ENCODE measurements at regions not wholly inside any gene's neighbourhood (a gene's known extent, or its start where the extent isn't known, plus 50 kb on each side); places are given as distances from the start of the nearest gene placed in this dataset.
A peak's percentile ranks its signal among the peaks of the same experiment; 100 is the strongest.
"Not testable (repeated sequence)": the region's sequence is repeated elsewhere in the genome, so short reads cannot be mapped to it uniquely, and the experiment has no call there.

GRCh38 chr2:230636684-230637271 lies 75.9 kb upstream of the CAB39 start:
- DNase-seq (no peak), ATAC-seq (ENCODE audit: low read depth) (no peak)
- no peak for TF ChIP-seq CTCF (IDR thresholded peaks at IDR 0.05)
- no peaks in the 10 kb centered on the region for H4K20me1 ChIP-seq (ENCODE audit: control insufficient read depth, insufficient read depth, low read length, poor library complexity, severe bottlenecking)
- 60% methylated on average over 1 of the region's 6 CpGs for WGBS (ENCODE audit: insufficient coverage)
- no peaks in the 10 kb centered on the region for H3K9me3 ChIP-seq (ENCODE audit: control extremely low read depth in 1 of 3, control insufficient read depth in 2 of 3, insufficient read depth in 1 of 3, low read length in 2 of 3)
- peak overlapping the region; percentile 22 for H3K4me2 ChIP-seq (replicated peaks; ENCODE audit: low read depth, low read length, poor library complexity, severe bottlenecking)
- no peaks in the 10 kb centered on the region for H3K27me3 ChIP-seq (replicated peaks in 1 of 4; ENCODE audit: control extremely low read depth in 1 of 4, control insufficient read depth in 3 of 4, insufficient read depth in 4 of 4, low read length in 3 of 4)
- H3K36me3 ChIP-seq (replicated peaks in 1 of 2; ENCODE audit: control extremely low read depth in 1 of 2, control insufficient read depth in 1 of 2, extremely low read depth in 1 of 2, insufficient read depth in 2 of 2, low read length in 1 of 2): no peaks in the 10 kb centered on the region
- H2AFZ ChIP-seq (ENCODE audit: insufficient read depth, low read depth, low read length, poor library complexity, severe bottlenecking): no peak overlapping the region
- H3K4me1 ChIP-seq (ENCODE audit: control insufficient read depth in 2 of 2, insufficient read depth in 2 of 2, low read length in 2 of 2): peaks cover 11 to 18% of the 10 kb centered on the region in 2 donors
- intact Hi-C loops (cut with micrococcal nuclease): no loop called here
- peaks cover 24% of the 10 kb centered on the region for H3K4me1 Mint-ChIP-seq
- H3K4me3 Mint-ChIP-seq: no peak overlapping the region
- H3K27ac Mint-ChIP-seq: no peak overlapping the region
- H3K27ac ChIP-seq (ENCODE audit: low read length in 2 of 2): no peak overlapping the region
- CTCF ChIA-PET: no interaction called here
- H3K9me3 Mint-ChIP-seq (ENCODE audit: insufficient read depth): no peaks in the 10 kb centered on the region
- POLR2A ChIA-PET: no interaction called here
- no peaks in the 10 kb centered on the region for H3K27me3 Mint-ChIP-seq
- no peaks in the 10 kb centered on the region for H3K79me2 ChIP-seq (ENCODE audit: control insufficient read depth, insufficient read depth, low read length)
- H3K9ac ChIP-seq (ENCODE audit: low read length): no peak overlapping the region
- H3K4me3 ChIP-seq (ENCODE audit: control extremely low read depth in 1 of 5, extremely low read depth in 1 of 5, insufficient read depth in 1 of 5, low read depth in 2 of 5, low read length in 4 of 5): peak overlapping the region in 1 of 5 experiments; percentile 29

GRCh38 chr2:230637486-230637885 lies 75.2 kb upstream of the CAB39 start:
- H3K79me2 ChIP-seq (ENCODE audit: control insufficient read depth, insufficient read depth, low read length); H3K36me3 ChIP-seq (replicated peaks in 1 of 2; ENCODE audit: control extremely low read depth in 1 of 2, control insufficient read depth in 1 of 2, extremely low read depth in 1 of 2, insufficient read depth in 2 of 2, low read length in 1 of 2); CTCF ChIA-PET; ATAC-seq (ENCODE audit: low read depth); H3K27me3 Mint-ChIP-seq; H3K27ac ChIP-seq (ENCODE audit: low read length in 2 of 2); H3K9me3 ChIP-seq (ENCODE audit: control extremely low read depth in 1 of 3, control insufficient read depth in 2 of 3, insufficient read depth in 1 of 3, low read length in 2 of 3); H3K27ac Mint-ChIP-seq; H3K27me3 ChIP-seq (replicated peaks in 1 of 4; ENCODE audit: control extremely low read depth in 1 of 4, control insufficient read depth in 3 of 4, insufficient read depth in 4 of 4, low read length in 3 of 4); H3K4me3 Mint-ChIP-seq; H3K9ac ChIP-seq (ENCODE audit: low read length); H3K4me3 ChIP-seq (ENCODE audit: control extremely low read depth in 1 of 5, extremely low read depth in 1 of 5, insufficient read depth in 1 of 5, low read depth in 2 of 5, low read length in 4 of 5); H2AFZ ChIP-seq (ENCODE audit: insufficient read depth, low read depth, low read length, poor library complexity, severe bottlenecking); intact Hi-C loops (cut with micrococcal nuclease); H3K9me3 Mint-ChIP-seq (ENCODE audit: insufficient read depth); H3K4me2 ChIP-seq (replicated peaks; ENCODE audit: low read depth, low read length, poor library complexity, severe bottlenecking); DNase-seq; H4K20me1 ChIP-seq (ENCODE audit: control insufficient read depth, insufficient read depth, low read length, poor library complexity, severe bottlenecking): not testable (repeated sequence)
- peaks cover 11 to 18% of the 10 kb centered on the region in 2 donors for H3K4me1 ChIP-seq (ENCODE audit: control insufficient read depth in 2 of 2, insufficient read depth in 2 of 2, low read length in 2 of 2)
- 76% methylated on average over 6 of the region's 8 CpGs for WGBS (ENCODE audit: insufficient coverage)
- H3K4me1 Mint-ChIP-seq: peaks cover 27% of the 10 kb centered on the region
- POLR2A ChIA-PET: interaction anchor here (0.8 kb wide), 1 partner anchor 77 kb away, joined by 10 read pairs; no protein-coding TSS in a partner anchor

Data from B cell (primary cell).